H9 (cell line): ENCODE measurements at regions not wholly inside any gene's neighbourhood (a gene's known extent, or its start where the extent isn't known, plus 50 kb on each side); places are given as distances from the start of the nearest gene placed in this dataset.

Experiments
- DNase-seq: peaks from one replicate; pipeline ENCODE4 v3.0.0-alpha.2; 2017
- H2AFZ ChIP-seq: one replicate; pipeline ENCODE4 v1.6.1; 2013; ENCODE audit warnings: mild to moderate bottlenecking, low read length, control low read depth, moderate library complexity
- H2AK5ac ChIP-seq: 2 replicates; pipeline ENCODE4 v1.6.1; 2013; ENCODE audit warnings: low read length, control low read depth, mixed read lengths; ENCODE audit not compliant: insufficient read length
- H2BK120ac ChIP-seq: one replicate; pipeline ENCODE4 v1.6.1; 2013; ENCODE audit warnings: low read depth, mild to moderate bottlenecking, low read length, control low read depth, inconsistent platforms; ENCODE audit not compliant: poor library complexity, severe bottlenecking
- H2BK12ac ChIP-seq: 2 replicates; pipeline ENCODE4 v1.6.1; 2013; ENCODE audit warnings: low read length, control low read depth, mixed read lengths, low read depth; ENCODE audit not compliant: insufficient read length
- H2BK15ac ChIP-seq: 2 replicates; pipeline ENCODE4 v1.6.1; 2013; ENCODE audit warnings: low read depth, low read length, control low read depth
- H2BK20ac ChIP-seq: one replicate; pipeline ENCODE4 v1.6.1; 2013; ENCODE audit warnings: low read depth, mild to moderate bottlenecking, low read length, control low read depth, inconsistent platforms; ENCODE audit not compliant: poor library complexity, severe bottlenecking
- H2BK5ac ChIP-seq: 2 replicates; pipeline ENCODE4 v1.6.1; 2013; ENCODE audit warnings: low read length, control low read depth, mixed read lengths; ENCODE audit not compliant: insufficient read length
- H3K14ac ChIP-seq: 2 replicates; pipeline ENCODE4 v1.6.1; 2013; ENCODE audit warnings: low read length, control low read depth; ENCODE audit not compliant: insufficient read depth
- H3K18ac ChIP-seq: 2 replicates; pipeline ENCODE4 v1.6.1; 2013; ENCODE audit warnings: low read depth, mild to moderate bottlenecking, mixed read lengths, low read length, control low read depth; ENCODE audit not compliant: insufficient read length
- H3K23ac ChIP-seq: 2 replicates; pipeline ENCODE4 v1.6.1; 2013; ENCODE audit warnings: low read length, control low read depth, mixed read lengths, low read depth; ENCODE audit not compliant: insufficient read length
- H3K23me2 ChIP-seq: 2 replicates; pipeline ENCODE4 v1.6.1; 2013; ENCODE audit warnings: low read depth, mild to moderate bottlenecking, mixed read lengths, low read length, control low read depth; ENCODE audit not compliant: insufficient read length, poor library complexity, severe bottlenecking
- H3K27ac ChIP-seq: 2 replicates; pipeline ENCODE4 v1.5.1; 2013; ENCODE audit warnings: low read length, control low read depth, mixed read lengths, low read depth; ENCODE audit not compliant: insufficient read length
- H3K27me3 ChIP-seq: 2 replicates; pipeline ENCODE4 v1.6.1; 2013; ENCODE audit warnings: low read length, control low read depth, inconsistent platforms; ENCODE audit not compliant: insufficient read depth
- H3K4ac ChIP-seq: 2 replicates; pipeline ENCODE4 v1.6.1; 2013; ENCODE audit warnings: low read depth, mild to moderate bottlenecking, control low read depth, inconsistent platforms, low read length, moderate library complexity
- H3K4me1 ChIP-seq: 2 replicates; pipeline ENCODE4 v1.6.1; 2013; ENCODE audit warnings: low read length, control low read depth, inconsistent platforms; ENCODE audit not compliant: insufficient read depth
- H3K4me2 ChIP-seq: 2 replicates; pipeline ENCODE4 v1.6.1; 2013; ENCODE audit warnings: low read length, control low read depth, mixed read lengths; ENCODE audit not compliant: insufficient read length, insufficient read depth
- H3K56ac ChIP-seq: 2 replicates; pipeline ENCODE4 v1.6.1; 2013; ENCODE audit warnings: low read depth, mild to moderate bottlenecking, mixed read lengths, low read length, control low read depth; ENCODE audit not compliant: insufficient read length
- H3K79me1 ChIP-seq: 2 replicates; pipeline ENCODE4 v1.6.1; 2013; ENCODE audit warnings: low read depth, mild to moderate bottlenecking, moderate library complexity, low read length, control low read depth, inconsistent platforms; ENCODE audit not compliant: insufficient read depth, poor library complexity, severe bottlenecking
- H3K79me2 ChIP-seq: 2 replicates; pipeline ENCODE4 v1.6.1; 2013; ENCODE audit warnings: low read length, control low read depth, inconsistent platforms; ENCODE audit not compliant: insufficient read depth
- H3K9ac ChIP-seq: 2 replicates; pipeline ENCODE4 v1.6.1; 2013; ENCODE audit warnings: low read length, control low read depth, mixed read lengths; ENCODE audit not compliant: insufficient read length; ENCODE audit errors: extremely low read depth
- H3K9me3 ChIP-seq: one replicate; pipeline ENCODE4 v1.6.1; 2013; ENCODE audit warnings: low read depth, low read length, inconsistent platforms; ENCODE audit not compliant: control insufficient read depth
- H3T11ph ChIP-seq: one replicate; pipeline ENCODE4 v1.6.1; 2013; ENCODE audit warnings: mild to moderate bottlenecking, low read length, control low read depth, inconsistent platforms
- H4K20me1 ChIP-seq: one replicate; pipeline ENCODE4 v1.6.1; 2013; ENCODE audit not compliant: control insufficient read depth, insufficient read length, insufficient read depth
- H4K5ac ChIP-seq: 2 replicates; pipeline ENCODE4 v1.6.1; 2013; ENCODE audit warnings: low read depth, mild to moderate bottlenecking, mixed read lengths, low read length, control low read depth; ENCODE audit not compliant: insufficient read length
- H4K8ac ChIP-seq: replicated peaks from 2 replicates; pipeline ENCODE4 v1.6.1; 2013; ENCODE audit warnings: low read length, control low read depth, mixed read lengths, low read depth; ENCODE audit not compliant: insufficient read length
- H4K91ac ChIP-seq: 2 replicates; pipeline ENCODE4 v1.6.1; 2013; ENCODE audit warnings: low read depth, mild to moderate bottlenecking, moderate library complexity, mixed read lengths, low read length, control low read depth; ENCODE audit not compliant: insufficient read length
- H3K27ac Mint-ChIP-seq, 3 experiments: 2 replicates in 2 of 3; 3 replicates in 1 of 3; pipeline ENCODE4 v1.8.0; 2020 to 2021; ENCODE audit warnings: mixed read lengths in 3 of 3, mild to moderate bottlenecking in 1 of 3, moderate library complexity in 1 of 3
- H3K27me3 Mint-ChIP-seq: 2 replicates; pipeline ENCODE4 v1.8.0; 2021; ENCODE audit warnings: low read depth, mild to moderate bottlenecking, moderate library complexity, mixed read lengths
- H3K36me3 Mint-ChIP-seq, 3 experiments: 2 replicates in 2 of 3; 3 replicates in 1 of 3; pipeline ENCODE4 v1.8.0; 2020 to 2021; ENCODE audit warnings: low read depth in 3 of 3, mixed read lengths in 3 of 3; ENCODE audit not compliant: insufficient read depth in 1 of 3
- H3K4me1 Mint-ChIP-seq, 2 experiments: 2 replicates each; pipeline ENCODE4 v1.8.0; 2020; ENCODE audit warnings: mixed read lengths in 2 of 2
- H3K4me3 Mint-ChIP-seq, 2 experiments: 2 replicates in 1 of 2; 3 replicates in 1 of 2; pipeline ENCODE4 v1.8.0; 2020 to 2021; ENCODE audit warnings: mild to moderate bottlenecking in 2 of 2, mixed read lengths in 2 of 2, moderate library complexity in 1 of 2
- H3K9me3 Mint-ChIP-seq, 2 experiments: 2 replicates in 1 of 2; 3 replicates in 1 of 2; pipeline ENCODE4 v1.8.0; 2020; ENCODE audit warnings: mild to moderate bottlenecking in 2 of 2, mixed read lengths in 2 of 2, moderate library complexity in 1 of 2
- CTCF ChIP-seq: fragments of 200-600 bp; sonication (generic); conservative IDR thresholded peaks from 3 replicates; pipeline ENCODE4 v1.8.0; 2021; ENCODE audit warnings: antibody characterized with exemption, mild to moderate bottlenecking
- WGBS: extraction: QIAGEN DNeasy Blood & Tissue Kit; methylation state at CpG from one replicate; pipeline ENCODE4 v1.1.7; 2013; ENCODE audit warnings: missing lambda C conversion rate, low lambda C conversion rate, mixed read lengths; ENCODE audit not compliant: insufficient read length; ENCODE audit errors: extremely low coverage; 5-methylcytosine and 5-hydroxymethylcytosine counted together

DNA sequence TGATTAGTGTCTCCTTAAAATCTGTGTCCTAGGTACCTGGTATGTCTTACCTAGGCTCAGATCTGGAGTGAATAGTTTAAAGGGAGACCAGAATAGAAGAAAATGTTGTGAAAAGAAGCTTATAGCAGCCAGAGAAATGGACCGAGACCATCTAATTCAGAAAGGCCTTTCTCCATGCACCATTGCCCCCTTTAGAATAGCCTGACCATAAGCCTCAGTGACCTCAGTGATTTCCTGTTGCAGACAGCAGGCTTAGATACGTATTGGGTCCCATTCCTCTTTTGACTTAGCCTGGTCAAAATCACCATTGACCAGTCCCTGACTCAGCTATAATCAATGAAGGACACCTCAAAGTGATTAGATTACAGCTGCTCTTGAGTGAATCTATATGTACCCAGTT, 690.7 kb upstream of the KLHL29 start:
- Histone ChIP-seq H2AK5ac (no peak overlapping the region), H2BK20ac (no peak overlapping the region), H3K23me2 (no peaks in the 10 kb centered on the region), H4K8ac (no peak overlapping the region), H3K9me3 (no peaks in the 10 kb centered on the region), H3K4me1 (no peaks in the 10 kb centered on the region; the same call in 1 of the 2 replicates), H3K4me2 (no peak overlapping the region), H3K4ac (no peak overlapping the region), H4K5ac (no peak overlapping the region), H2AFZ (no peak overlapping the region), H3K27me3 (no peaks in the 10 kb centered on the region), H3K79me1 (no peaks in the 10 kb centered on the region), H3K56ac (no peak overlapping the region), H2BK120ac (no peak overlapping the region), H3K18ac (no peak overlapping the region), H3K23ac (no peak overlapping the region), H2BK15ac (no peak overlapping the region), H2BK12ac (no peak overlapping the region), H3K14ac (no peak overlapping the region), H4K20me1 (no peaks in the 10 kb centered on the region), H3K79me2 (no peaks in the 10 kb centered on the region), H3T11ph (no peak overlapping the region), H2BK5ac (no peak overlapping the region), H4K91ac (no peak overlapping the region), H3K27ac (no peak overlapping the region), H3K9ac (no peak overlapping the region)
- Mint-ChIP-seq H3K9me3 (no peaks in the 10 kb centered on the region), H3K4me3 (no peak overlapping the region), H3K27me3 (no peaks in the 10 kb centered on the region), H3K27ac (peak overlapping the region in 2 of 3 experiments; percentile 4 to 90; a peak in 3 of 7 replicates), H3K36me3 (no peaks in the 10 kb centered on the region; a peak in 1 of 7 replicates), H3K4me1 (peaks cover 25 to 38% of the 10 kb centered on the region in 2 experiments)
- no peak for TF ChIP-seq CTCF
- WGBS = no CpG with 5 or more reads among the region's 2 CpGs
- no peak for DNase-seq
